ENCODE measurements at regions not wholly inside any gene's neighbourhood (a gene's known extent, or its start where the extent isn't known, plus 50 kb on each side); places are given as distances from the start of the nearest gene placed in this dataset.

DNA sequence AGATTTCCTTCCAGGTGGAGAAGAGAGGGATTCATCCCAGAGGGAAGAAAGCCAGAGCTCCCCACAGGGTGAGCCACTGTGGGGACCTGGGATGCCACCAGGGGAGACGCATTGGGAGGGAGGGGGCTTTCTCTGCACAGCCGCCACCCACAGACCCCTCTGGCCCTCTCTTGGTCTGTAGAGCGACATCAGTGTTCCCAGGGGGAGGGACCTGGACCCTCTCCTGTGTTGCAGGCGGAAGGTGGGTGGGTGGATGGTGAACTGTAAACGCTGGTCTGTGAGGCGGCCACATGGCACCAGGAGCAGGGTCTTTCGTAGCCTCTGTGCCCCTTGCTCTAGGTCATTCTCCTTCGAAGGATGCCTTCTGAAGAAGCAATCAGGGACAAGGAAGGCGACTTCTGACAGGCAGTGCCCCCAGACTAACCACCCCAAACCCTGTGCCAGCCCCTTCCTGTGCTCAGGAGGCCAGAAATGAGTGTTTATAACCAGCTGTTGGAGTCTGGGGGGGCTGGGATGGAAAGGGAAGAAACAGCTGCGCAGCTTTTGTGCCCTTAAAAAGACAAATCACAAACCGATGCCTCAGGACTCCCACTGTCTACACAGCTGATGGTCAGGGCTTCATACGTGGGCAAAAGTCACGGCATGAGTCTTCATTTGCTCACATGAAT, 121.4 kb upstream of the ZBTB40 start:
- no peak overlapping the region for H3K4me3 Mint-ChIP-seq

More for the DNA sequence above, 121.4 kb upstream of the ZBTB40 start:
- peaks cover 5% of the 10 kb centered on the region; the same call in 1 of the 2 replicates for H3K9me2 ChIP-seq (ENCODE audit: insufficient read depth)
- H3K4me2 ChIP-seq = no peak overlapping the region
- no peak overlapping the region for H3K27ac ChIP-seq (ENCODE audit: low read depth)
- TF ChIP-seq, protein P1, sequence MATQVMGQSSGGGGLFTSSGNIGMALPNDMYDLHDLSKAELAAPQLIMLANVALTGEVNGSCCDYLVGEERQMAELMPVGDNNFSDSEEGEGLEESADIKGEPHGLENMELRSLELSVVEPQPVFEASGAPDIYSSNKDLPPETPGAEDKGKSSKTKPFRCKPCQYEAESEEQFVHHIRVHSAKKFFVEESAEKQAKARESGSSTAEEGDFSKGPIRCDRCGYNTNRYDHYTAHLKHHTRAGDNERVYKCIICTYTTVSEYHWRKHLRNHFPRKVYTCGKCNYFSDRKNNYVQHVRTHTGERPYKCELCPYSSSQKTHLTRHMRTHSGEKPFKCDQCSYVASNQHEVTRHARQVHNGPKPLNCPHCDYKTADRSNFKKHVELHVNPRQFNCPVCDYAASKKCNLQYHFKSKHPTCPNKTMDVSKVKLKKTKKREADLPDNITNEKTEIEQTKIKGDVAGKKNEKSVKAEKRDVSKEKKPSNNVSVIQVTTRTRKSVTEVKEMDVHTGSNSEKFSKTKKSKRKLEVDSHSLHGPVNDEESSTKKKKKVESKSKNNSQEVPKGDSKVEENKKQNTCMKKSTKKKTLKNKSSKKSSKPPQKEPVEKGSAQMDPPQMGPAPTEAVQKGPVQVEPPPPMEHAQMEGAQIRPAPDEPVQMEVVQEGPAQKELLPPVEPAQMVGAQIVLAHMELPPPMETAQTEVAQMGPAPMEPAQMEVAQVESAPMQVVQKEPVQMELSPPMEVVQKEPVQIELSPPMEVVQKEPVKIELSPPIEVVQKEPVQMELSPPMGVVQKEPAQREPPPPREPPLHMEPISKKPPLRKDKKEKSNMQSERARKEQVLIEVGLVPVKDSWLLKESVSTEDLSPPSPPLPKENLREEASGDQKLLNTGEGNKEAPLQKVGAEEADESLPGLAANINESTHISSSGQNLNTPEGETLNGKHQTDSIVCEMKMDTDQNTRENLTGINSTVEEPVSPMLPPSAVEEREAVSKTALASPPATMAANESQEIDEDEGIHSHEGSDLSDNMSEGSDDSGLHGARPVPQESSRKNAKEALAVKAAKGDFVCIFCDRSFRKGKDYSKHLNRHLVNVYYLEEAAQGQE (IDR thresholded peaks at IDR 0.05; ENCODE audit: unreplicated experiment) = no peak
- no peak for TF ChIP-seq EZH2phosphoT487 (IDR thresholded peaks at IDR 0.05; ENCODE audit: unreplicated experiment)
- no peak for TF ChIP-seq NANOG (IDR thresholded peaks at IDR 0.05; ENCODE audit: borderline replicate concordance)
- TF ChIP-seq EZH2 (IDR thresholded peaks at IDR 0.05; ENCODE audit: low read depth, unreplicated experiment) = no peak
- TF ChIP-seq ZNF114 (CRISPR knock-in tag; IDR thresholded peaks at IDR 0.05) = no peak
- TF ChIP-seq CREB1 (CRISPR knock-in tag; IDR thresholded peaks at IDR 0.05; ENCODE audit: low read depth) = no peak
- TF ChIP-seq POLR2AphosphoS5 (IDR thresholded peaks at IDR 0.05; ENCODE audit: low read depth) = no peak
- TF ChIP-seq, protein P2, sequence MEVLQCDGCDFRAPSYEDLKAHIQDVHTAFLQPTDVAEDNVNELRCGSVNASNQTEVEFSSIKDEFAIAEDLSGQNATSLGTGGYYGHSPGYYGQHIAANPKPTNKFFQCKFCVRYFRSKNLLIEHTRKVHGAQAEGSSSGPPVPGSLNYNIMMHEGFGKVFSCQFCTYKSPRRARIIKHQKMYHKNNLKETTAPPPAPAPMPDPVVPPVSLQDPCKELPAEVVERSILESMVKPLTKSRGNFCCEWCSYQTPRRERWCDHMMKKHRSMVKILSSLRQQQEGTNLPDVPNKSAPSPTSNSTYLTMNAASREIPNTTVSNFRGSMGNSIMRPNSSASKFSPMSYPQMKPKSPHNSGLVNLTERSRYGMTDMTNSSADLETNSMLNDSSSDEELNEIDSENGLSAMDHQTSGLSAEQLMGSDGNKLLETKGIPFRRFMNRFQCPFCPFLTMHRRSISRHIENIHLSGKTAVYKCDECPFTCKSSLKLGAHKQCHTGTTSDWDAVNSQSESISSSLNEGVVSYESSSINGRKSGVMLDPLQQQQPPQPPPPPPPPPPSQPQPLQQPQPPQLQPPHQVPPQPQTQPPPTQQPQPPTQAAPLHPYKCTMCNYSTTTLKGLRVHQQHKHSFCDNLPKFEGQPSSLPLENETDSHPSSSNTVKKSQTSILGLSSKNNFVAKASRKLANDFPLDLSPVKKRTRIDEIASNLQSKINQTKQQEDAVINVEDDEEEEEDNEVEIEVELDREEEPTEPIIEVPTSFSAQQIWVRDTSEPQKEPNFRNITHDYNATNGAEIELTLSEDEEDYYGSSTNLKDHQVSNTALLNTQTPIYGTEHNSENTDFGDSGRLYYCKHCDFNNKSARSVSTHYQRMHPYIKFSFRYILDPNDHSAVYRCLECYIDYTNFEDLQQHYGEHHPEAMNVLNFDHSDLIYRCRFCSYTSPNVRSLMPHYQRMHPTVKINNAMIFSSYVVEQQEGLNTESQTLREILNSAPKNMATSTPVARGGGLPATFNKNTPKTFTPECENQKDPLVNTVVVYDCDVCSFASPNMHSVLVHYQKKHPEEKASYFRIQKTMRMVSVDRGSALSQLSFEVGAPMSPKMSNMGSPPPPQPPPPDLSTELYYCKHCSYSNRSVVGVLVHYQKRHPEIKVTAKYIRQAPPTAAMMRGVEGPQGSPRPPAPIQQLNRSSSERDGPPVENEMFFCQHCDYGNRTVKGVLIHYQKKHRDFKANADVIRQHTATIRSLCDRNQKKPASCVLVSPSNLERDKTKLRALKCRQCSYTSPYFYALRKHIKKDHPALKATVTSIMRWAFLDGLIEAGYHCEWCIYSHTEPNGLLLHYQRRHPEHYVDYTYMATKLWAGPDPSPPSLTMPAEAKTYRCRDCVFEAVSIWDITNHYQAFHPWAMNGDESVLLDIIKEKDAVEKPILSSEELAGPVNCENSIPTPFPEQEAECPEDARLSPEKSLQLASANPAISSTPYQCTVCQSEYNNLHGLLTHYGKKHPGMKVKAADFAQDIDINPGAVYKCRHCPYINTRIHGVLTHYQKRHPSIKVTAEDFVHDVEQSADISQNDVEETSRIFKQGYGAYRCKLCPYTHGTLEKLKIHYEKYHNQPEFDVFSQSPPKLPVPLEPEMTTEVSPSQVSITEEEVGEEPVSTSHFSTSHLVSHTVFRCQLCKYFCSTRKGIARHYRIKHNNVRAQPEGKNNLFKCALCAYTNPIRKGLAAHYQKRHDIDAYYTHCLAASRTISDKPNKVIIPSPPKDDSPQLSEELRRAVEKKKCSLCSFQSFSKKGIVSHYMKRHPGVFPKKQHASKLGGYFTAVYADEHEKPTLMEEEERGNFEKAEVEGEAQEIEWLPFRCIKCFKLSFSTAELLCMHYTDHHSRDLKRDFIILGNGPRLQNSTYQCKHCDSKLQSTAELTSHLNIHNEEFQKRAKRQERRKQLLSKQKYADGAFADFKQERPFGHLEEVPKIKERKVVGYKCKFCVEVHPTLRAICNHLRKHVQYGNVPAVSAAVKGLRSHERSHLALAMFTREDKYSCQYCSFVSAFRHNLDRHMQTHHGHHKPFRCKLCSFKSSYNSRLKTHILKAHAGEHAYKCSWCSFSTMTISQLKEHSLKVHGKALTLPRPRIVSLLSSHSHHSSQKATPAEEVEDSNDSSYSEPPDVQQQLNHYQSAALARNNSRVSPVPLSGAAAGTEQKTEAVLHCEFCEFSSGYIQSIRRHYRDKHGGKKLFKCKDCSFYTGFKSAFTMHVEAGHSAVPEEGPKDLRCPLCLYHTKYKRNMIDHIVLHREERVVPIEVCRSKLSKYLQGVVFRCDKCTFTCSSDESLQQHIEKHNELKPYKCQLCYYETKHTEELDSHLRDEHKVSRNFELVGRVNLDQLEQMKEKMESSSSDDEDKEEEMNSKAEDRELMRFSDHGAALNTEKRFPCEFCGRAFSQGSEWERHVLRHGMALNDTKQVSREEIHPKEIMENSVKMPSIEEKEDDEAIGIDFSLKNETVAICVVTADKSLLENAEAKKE (CRISPR knock-in tag; IDR thresholded peaks at IDR 0.05) = no peak
- TF ChIP-seq JUNB (IDR thresholded peaks at IDR 0.05; ENCODE audit: unreplicated experiment) = no peak
- TF ChIP-seq STAT1 (IDR thresholded peaks at IDR 0.05; ENCODE audit: unreplicated experiment) = no peak
- TF ChIP-seq, protein P3, sequence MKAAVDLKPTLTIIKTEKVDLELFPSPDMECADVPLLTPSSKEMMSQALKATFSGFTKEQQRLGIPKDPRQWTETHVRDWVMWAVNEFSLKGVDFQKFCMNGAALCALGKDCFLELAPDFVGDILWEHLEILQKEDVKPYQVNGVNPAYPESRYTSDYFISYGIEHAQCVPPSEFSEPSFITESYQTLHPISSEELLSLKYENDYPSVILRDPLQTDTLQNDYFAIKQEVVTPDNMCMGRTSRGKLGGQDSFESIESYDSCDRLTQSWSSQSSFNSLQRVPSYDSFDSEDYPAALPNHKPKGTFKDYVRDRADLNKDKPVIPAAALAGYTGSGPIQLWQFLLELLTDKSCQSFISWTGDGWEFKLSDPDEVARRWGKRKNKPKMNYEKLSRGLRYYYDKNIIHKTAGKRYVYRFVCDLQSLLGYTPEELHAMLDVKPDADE (IDR thresholded peaks at IDR 0.05) = no peak
- TF ChIP-seq, protein P4, sequence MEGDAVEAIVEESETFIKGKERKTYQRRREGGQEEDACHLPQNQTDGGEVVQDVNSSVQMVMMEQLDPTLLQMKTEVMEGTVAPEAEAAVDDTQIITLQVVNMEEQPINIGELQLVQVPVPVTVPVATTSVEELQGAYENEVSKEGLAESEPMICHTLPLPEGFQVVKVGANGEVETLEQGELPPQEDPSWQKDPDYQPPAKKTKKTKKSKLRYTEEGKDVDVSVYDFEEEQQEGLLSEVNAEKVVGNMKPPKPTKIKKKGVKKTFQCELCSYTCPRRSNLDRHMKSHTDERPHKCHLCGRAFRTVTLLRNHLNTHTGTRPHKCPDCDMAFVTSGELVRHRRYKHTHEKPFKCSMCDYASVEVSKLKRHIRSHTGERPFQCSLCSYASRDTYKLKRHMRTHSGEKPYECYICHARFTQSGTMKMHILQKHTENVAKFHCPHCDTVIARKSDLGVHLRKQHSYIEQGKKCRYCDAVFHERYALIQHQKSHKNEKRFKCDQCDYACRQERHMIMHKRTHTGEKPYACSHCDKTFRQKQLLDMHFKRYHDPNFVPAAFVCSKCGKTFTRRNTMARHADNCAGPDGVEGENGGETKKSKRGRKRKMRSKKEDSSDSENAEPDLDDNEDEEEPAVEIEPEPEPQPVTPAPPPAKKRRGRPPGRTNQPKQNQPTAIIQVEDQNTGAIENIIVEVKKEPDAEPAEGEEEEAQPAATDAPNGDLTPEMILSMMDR (conservative IDR thresholded peaks at IDR 0.05; ENCODE audit: low read depth in 2 of 2) = no peak
- no peak for TF ChIP-seq ZNF331 (CRISPR knock-in tag; IDR thresholded peaks at IDR 0.05; ENCODE audit: low read depth)
- Mint-ChIP-seq H3K27me3 (ENCODE audit: insufficient read depth, low read depth, poor library complexity) (peaks cover 11% of the 10 kb centered on the region), H3K36me3 (ENCODE audit: low read depth) (no peaks in the 10 kb centered on the region; the same call in 2 of the 3 replicates), H3K4me1 (no peaks in the 10 kb centered on the region; the same call in 2 of the 3 replicates), H3K27ac (no peak overlapping the region), H3K9me3 (no peaks in the 10 kb centered on the region)
- no peaks in the 10 kb centered on the region for H4K20me1 ChIP-seq (replicated peaks; ENCODE audit: insufficient read depth)
- H3K27me3 ChIP-seq (ENCODE audit: insufficient read depth) = no peaks in the 10 kb centered on the region
- H3K79me2 ChIP-seq (replicated peaks; ENCODE audit: insufficient read depth) = no peaks in the 10 kb centered on the region
- ATAC-seq (no peak), DNase-seq (ENCODE audit: low spot score) (no peak)
- H3F3A ChIP-seq (replicated peaks; ENCODE audit: low read depth) = no peaks in the 10 kb centered on the region
- H3K36me3 ChIP-seq (ENCODE audit: insufficient read depth) = no peaks in the 10 kb centered on the region
- H3K4me3 ChIP-seq = no peak overlapping the region
- H2AFZ ChIP-seq = no peak overlapping the region
- H3K4me1 ChIP-seq (ENCODE audit: insufficient read depth) = no peaks in the 10 kb centered on the region
